ENCODE measurements at regions not wholly inside any gene's neighbourhood (a gene's known extent, or its start where the extent isn't known, plus 50 kb on each side); places are given as distances from the start of the nearest gene placed in this dataset.

- DNase-seq (ENCODE audit: low spot score): no peak
These were observed 64.1 kb upstream of the MAMLD1 start for GRCh38 chrX:150298841-150299551.

- no peak for DNase-seq (ENCODE audit: low spot score)
These were observed 63.5 kb upstream of the MAMLD1 start for GRCh38 chrX:150299579-150299978.

- no peak for DNase-seq (ENCODE audit: low spot score)
These were observed 59.6 kb upstream of the MAMLD1 start for GRCh38 chrX:150303386-150304097.

GRCh38 chrX:150306002-150306401 lies 57.1 kb upstream of the MAMLD1 start:
- DNase-seq (ENCODE audit: low spot score): no peak

- DNase-seq (ENCODE audit: low spot score): no peak
These were observed 55.1 kb upstream of the MAMLD1 start for GRCh38 chrX:150308041-150308440.

GRCh38 chrX:150308532-150309157 lies 54.5 kb upstream of the MAMLD1 start:
- no peak for DNase-seq (ENCODE audit: low spot score)

GRCh38 chrX:150310417-150310816 lies 52.7 kb upstream of the MAMLD1 start:
- DNase-seq (ENCODE audit: low spot score): no peak

- DNase-seq (ENCODE audit: low spot score): no peak
These were observed 52.2 kb upstream of the MAMLD1 start for GRCh38 chrX:150310881-150311280.

GRCh38 chrX:150312931-150313330 lies 50.2 kb upstream of the MAMLD1 start:
- no peak for DNase-seq (ENCODE audit: low spot score)

All from HuH-7 (cell line).